Omental fat pad (tissue), 3 donors: ENCODE measurements at regions not wholly inside any gene's neighbourhood (a gene's known extent, or its start where the extent isn't known, plus 50 kb on each side); places are given as distances from the start of the nearest gene placed in this dataset.
"Not testable (repeated sequence)": the region's sequence is repeated elsewhere in the genome, so short reads cannot be mapped to it uniquely, and the experiment has no call there.

Source experiments
- ATAC-seq: fragments of 150-250 bp; one replicate; pipeline ENCODE4 v1.9.1; 2016; ENCODE audit warnings: mild to moderate bottlenecking, moderate library complexity; ENCODE audit not compliant: low FRiP score
- DNase-seq: peaks from one replicate; pipeline ENCODE4 v3.0.0-alpha.2; 2019; ENCODE audit warnings: low spot score
- TF ChIP-seq, protein P1 (sequence below), 3 donors: fragments of 450-650 bp; IDR thresholded peaks; one replicate each; pipeline ENCODE4 v1.5.1; 2016 to 2017; ENCODE audit warnings: antibody characterized with exemption in 3 of 3, mild to moderate bottlenecking in 3 of 3, moderate library complexity in 2 of 3

DNA sequence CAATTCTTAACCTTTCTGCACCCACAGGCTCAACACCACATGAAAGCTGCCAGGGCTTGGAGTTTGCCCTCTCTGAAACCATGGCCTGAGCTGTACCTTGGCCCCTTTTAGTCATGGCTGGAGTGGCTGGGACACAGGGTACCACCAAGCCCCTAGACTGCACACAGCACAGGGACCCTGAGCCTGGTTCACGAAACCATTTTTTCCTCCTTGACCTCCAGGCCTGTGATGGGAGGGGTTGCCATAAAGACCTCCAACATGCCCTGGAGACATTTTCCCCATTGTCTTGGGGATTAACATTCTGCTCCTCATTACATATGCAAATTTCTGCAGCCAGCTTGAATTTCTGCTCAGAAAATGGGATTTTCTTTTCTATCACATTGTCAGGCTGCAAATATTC is 113.4 kb downstream of the XPNPEP1 start:
- ATAC-seq, DNase-seq: not testable (repeated sequence)

DNA sequence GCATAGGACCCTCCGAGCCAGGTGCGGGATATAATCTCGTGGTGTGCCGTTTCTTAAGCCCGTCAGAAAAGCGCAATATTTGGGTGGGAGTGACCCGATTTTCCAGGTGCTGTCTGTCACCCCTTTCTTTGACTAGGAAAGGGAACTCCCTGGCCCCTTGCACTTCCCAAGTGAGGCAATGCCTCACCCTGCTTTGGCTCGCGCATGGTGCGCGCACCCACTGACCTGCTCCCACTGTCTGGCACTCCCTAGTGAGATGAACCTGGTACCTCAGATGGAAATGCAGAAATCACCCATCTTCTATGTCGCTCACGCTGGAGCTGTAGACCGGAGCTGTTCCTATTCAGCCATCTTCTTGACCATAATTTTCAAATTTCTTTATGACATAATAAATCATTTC is 122.1 kb downstream of the XPNPEP1 start:
- not testable (repeated sequence) for ATAC-seq, DNase-seq

DNA sequence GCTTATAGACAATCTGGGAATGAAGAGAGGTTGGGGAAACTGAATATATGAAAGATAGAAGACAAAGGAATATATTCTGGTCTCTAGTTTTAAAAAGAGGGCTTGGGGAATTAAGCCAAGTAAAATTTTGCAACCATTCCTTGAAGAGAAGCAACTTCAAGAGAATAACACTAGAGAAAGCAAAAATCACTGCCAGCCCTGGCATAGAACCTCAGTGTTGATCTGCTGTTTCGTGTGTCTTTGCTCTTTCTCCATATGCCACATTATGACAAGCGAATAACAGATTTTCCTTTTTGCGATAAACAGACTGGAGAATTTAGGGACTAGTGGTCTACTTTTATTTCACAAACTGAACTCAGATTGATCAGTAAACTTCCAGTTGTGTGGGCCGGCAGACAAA is 132.7 kb downstream of the XPNPEP1 start:
- TF ChIP-seq, protein P1, sequence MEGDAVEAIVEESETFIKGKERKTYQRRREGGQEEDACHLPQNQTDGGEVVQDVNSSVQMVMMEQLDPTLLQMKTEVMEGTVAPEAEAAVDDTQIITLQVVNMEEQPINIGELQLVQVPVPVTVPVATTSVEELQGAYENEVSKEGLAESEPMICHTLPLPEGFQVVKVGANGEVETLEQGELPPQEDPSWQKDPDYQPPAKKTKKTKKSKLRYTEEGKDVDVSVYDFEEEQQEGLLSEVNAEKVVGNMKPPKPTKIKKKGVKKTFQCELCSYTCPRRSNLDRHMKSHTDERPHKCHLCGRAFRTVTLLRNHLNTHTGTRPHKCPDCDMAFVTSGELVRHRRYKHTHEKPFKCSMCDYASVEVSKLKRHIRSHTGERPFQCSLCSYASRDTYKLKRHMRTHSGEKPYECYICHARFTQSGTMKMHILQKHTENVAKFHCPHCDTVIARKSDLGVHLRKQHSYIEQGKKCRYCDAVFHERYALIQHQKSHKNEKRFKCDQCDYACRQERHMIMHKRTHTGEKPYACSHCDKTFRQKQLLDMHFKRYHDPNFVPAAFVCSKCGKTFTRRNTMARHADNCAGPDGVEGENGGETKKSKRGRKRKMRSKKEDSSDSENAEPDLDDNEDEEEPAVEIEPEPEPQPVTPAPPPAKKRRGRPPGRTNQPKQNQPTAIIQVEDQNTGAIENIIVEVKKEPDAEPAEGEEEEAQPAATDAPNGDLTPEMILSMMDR (IDR thresholded peaks at IDR 0.05), result no peak
- ATAC-seq, result no peak
- DNase-seq, result no peak

DNA sequence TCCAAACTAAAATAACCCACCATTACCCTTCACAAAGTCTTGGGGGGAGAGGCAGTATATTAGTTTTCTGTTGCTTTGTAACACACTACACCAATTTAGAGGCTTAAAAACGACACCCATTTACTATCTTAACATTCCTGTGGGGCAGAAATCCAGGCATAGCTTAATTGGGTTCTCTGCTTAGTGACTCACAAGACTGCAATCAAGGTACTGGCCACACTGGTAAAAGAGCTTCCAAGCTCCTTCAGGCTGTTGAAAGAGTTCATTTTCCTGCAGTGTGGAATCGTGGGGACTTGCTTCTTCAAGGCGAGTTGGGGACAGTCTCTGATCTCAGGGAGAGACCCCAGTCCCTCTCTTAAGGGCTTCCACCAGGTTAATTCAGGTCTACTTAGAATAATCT is 139.1 kb downstream of the XPNPEP1 start:
- ATAC-seq, result no peak
- TF ChIP-seq, protein P1 (IDR thresholded peaks at IDR 0.05), result no peak
- no peak for DNase-seq

DNA sequence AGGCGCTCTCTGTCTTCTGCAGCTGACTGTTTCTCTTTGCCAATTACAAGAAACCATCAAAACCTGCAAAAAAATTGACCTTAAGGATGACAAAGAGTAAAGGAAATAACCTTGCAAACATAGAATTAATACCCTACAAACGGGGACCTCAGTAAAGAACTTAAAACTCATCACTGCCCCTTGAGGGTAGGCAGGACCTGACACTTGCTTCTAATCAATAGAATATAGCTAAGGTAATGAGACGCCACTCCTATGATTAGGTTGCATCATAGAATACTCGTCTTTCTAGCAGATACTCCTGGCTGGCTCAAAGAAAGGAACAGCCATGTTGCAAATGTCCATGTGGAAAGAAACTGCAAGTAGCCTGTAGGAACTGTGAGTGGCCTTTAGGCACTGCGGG is 140.0 kb downstream of the XPNPEP1 start:
- ATAC-seq (no peak), DNase-seq (no peak)
- TF ChIP-seq, protein P1 (IDR thresholded peaks at IDR 0.05), result no peak

DNA sequence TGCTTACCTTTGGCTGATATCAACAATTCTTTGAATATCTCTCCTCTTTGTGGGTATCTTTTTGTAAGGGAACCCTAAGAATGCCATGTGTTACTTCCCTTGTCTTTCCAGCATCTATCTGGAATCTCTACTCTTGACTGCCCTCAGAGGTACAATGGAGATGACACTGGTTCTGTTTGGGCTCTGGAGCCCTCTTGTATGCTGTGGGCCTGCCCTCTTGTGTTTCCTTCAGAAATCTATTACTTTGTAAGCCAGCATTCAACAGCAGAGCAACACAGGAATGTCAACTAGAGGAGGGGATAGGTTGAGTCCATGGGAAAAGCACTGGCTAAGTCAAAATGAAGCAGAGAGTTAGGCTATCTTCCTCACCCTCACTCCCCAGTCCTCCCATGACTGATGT is 142.3 kb downstream of the XPNPEP1 start:
- no peak for ATAC-seq
- DNase-seq, result no peak
- TF ChIP-seq, protein P1 (IDR thresholded peaks at IDR 0.05), result no peak

DNA sequence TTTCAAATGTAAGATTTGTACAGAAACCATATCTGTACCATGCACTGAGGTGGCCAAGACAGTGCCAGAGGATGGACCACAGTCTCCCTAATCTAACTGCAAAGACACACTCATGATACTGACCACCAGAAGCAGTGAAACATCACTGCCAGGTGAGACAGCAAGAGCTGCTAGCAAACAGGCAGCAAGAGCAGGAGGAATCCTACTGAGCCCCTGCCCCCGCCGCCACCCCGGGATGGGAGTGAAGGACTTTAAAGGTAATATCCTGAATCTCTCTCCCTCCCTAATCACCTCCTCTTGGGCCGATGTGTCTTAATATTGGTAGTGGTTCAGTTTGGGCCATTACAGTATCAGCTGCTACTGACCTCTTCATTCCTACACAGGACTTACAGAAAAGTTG is 144.3 kb downstream of the XPNPEP1 start:
- no peak for ATAC-seq
- DNase-seq, result no peak
- TF ChIP-seq, protein P1 (IDR thresholded peaks at IDR 0.05), result no peak

DNA sequence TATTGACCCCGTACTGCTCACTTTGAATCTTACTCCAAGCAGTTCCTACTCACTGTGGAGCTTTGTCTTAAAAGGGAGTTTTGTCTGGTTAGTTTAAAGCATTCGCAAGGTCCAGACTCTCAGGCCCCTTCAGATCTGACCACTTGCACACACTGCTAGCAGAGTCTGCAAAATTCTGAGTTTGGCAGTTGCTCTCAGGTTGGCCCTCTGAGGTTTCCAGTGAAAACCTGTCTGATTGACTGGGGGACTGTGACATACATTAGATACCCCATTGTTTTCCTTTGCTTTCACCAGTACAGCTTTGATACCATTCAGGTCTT is 149.2 kb downstream of the XPNPEP1 start:
- TF ChIP-seq, protein P1 (IDR thresholded peaks at IDR 0.05), result no peak
- ATAC-seq (no peak), DNase-seq (no peak)
